Neuronal stem cell (in vitro differentiated cells): ENCODE measurements at regions not wholly inside any gene's neighbourhood (a gene's known extent, or its start where the extent isn't known, plus 50 kb on each side); places are given as distances from the start of the nearest gene placed in this dataset.

Experiments
- DNase-seq: peaks from one replicate; pipeline ENCODE4 v3.0.0-alpha.2; 2013; ENCODE audit warnings: low spot score
- H2AFZ ChIP-seq: one replicate; pipeline ENCODE4 v1.6.1; 2013; ENCODE audit warnings: mild to moderate bottlenecking, low read length, inconsistent platforms
- H2AK5ac ChIP-seq: 2 replicates; pipeline ENCODE4 v1.6.1; 2013; ENCODE audit warnings: low read depth, mild to moderate bottlenecking, inconsistent platforms, low read length, moderate library complexity, mixed read lengths
- H2BK120ac ChIP-seq: 2 replicates; pipeline ENCODE4 v1.6.1; 2013; ENCODE audit warnings: low read depth, mild to moderate bottlenecking, inconsistent platforms, low read length, moderate library complexity, mixed read lengths
- H2BK12ac ChIP-seq: one replicate; pipeline ENCODE4 v1.6.1; 2013; ENCODE audit warnings: low read length, inconsistent platforms
- H2BK15ac ChIP-seq: 2 replicates; pipeline ENCODE4 v1.6.1; 2013; ENCODE audit warnings: mild to moderate bottlenecking, low read length, inconsistent platforms, mixed read lengths
- H2BK5ac ChIP-seq: one replicate; pipeline ENCODE4 v1.6.1; 2013; ENCODE audit warnings: inconsistent platforms, mild to moderate bottlenecking, low read length, moderate library complexity
- H3K14ac ChIP-seq: one replicate; pipeline ENCODE4 v1.6.1; 2013; ENCODE audit warnings: low read length, inconsistent platforms
- H3K18ac ChIP-seq: 2 replicates; pipeline ENCODE4 v1.6.1; 2013; ENCODE audit warnings: low read length, inconsistent platforms
- H3K23ac ChIP-seq: 2 replicates; pipeline ENCODE4 v1.6.1; 2013; ENCODE audit warnings: low read depth, mild to moderate bottlenecking, mixed read lengths, low read length, inconsistent platforms; ENCODE audit not compliant: poor library complexity
- H3K27ac ChIP-seq: replicated peaks from 3 replicates; pipeline ENCODE4 v1.5.1; 2013; ENCODE audit warnings: low read length, inconsistent platforms
- H3K27me3 ChIP-seq, 3 experiments: 2 replicates each; pipeline ENCODE4 v1.6.1; 2013; ENCODE audit warnings: low read length in 3 of 3, mild to moderate bottlenecking in 2 of 3, inconsistent platforms in 1 of 3, low read depth in 1 of 3, mixed read lengths in 1 of 3, moderate library complexity in 1 of 3; ENCODE audit not compliant: control insufficient read depth in 3 of 3, insufficient read depth in 3 of 3
- H3K36me3 ChIP-seq, 2 donors: replicated peaks in 1 of 2; 2 replicates each; pipeline ENCODE4 v1.6.1; 2013; ENCODE audit warnings: low read length in 2 of 2; ENCODE audit not compliant: control insufficient read depth in 2 of 2, insufficient read depth in 2 of 2
- H3K4ac ChIP-seq: 2 replicates; pipeline ENCODE4 v1.6.1; 2013; ENCODE audit warnings: inconsistent platforms, mild to moderate bottlenecking, low read length, moderate library complexity
- H3K4me1 ChIP-seq, 2 donors: 1 replicate in 1 of 2; 2 replicates in 1 of 2; pipeline ENCODE4 v1.6.1; 2013; ENCODE audit warnings: low read length in 2 of 2, low read depth in 1 of 2; ENCODE audit not compliant: control insufficient read depth in 2 of 2, insufficient read depth in 1 of 2
- H3K4me2 ChIP-seq: one replicate; pipeline ENCODE4 v1.6.1; 2013; ENCODE audit warnings: mild to moderate bottlenecking, low read length, inconsistent platforms; ENCODE audit not compliant: insufficient read depth, poor library complexity, severe bottlenecking
- H3K4me3 ChIP-seq, 2 donors: 2 replicates each; pipeline ENCODE4 v1.5.1; 2013; ENCODE audit warnings: low read length in 2 of 2, mild to moderate bottlenecking in 2 of 2, inconsistent platforms in 1 of 2, moderate library complexity in 1 of 2
- H3K79me1 ChIP-seq: one replicate; pipeline ENCODE4 v1.6.1; 2013; ENCODE audit warnings: low read depth, mild to moderate bottlenecking, inconsistent platforms, low read length, moderate library complexity
- H3K9ac ChIP-seq: one replicate; pipeline ENCODE4 v1.6.1; 2013; ENCODE audit warnings: mild to moderate bottlenecking, low read depth, low read length, inconsistent platforms; ENCODE audit not compliant: poor library complexity
- H3K9me3 ChIP-seq, 2 donors: replicated peaks in 1 of 2; 2 replicates each; pipeline versions ENCODE3 to v1.6.1; 2013; ENCODE audit warnings: low read length in 2 of 2, mild to moderate bottlenecking in 2 of 2, inconsistent platforms in 1 of 2, low read depth in 1 of 2, mixed read lengths in 1 of 2, moderate library complexity in 1 of 2; ENCODE audit not compliant: control insufficient read depth in 2 of 2, insufficient read depth in 1 of 2
- H4K8ac ChIP-seq: one replicate; pipeline ENCODE4 v1.6.1; 2013; ENCODE audit warnings: low read depth, mild to moderate bottlenecking, inconsistent platforms, low read length, moderate library complexity
- H4K91ac ChIP-seq: one replicate; pipeline ENCODE4 v1.6.1; 2013; ENCODE audit warnings: low read length, low read depth, mild to moderate bottlenecking, inconsistent platforms; ENCODE audit not compliant: poor library complexity
- WGBS, 2 donors: extraction: QIAGEN DNeasy Blood & Tissue Kit; methylation state at CpG; one replicate each; pipeline ENCODE4 v1.1.7; 2013; ENCODE audit warnings: missing lambda C conversion rate in 2 of 2, mixed read lengths in 1 of 2; ENCODE audit not compliant: insufficient read length in 2 of 2, insufficient replicate concordance in 1 of 2; ENCODE audit errors: extremely low coverage in 2 of 2; 5-methylcytosine and 5-hydroxymethylcytosine counted together

DNA sequence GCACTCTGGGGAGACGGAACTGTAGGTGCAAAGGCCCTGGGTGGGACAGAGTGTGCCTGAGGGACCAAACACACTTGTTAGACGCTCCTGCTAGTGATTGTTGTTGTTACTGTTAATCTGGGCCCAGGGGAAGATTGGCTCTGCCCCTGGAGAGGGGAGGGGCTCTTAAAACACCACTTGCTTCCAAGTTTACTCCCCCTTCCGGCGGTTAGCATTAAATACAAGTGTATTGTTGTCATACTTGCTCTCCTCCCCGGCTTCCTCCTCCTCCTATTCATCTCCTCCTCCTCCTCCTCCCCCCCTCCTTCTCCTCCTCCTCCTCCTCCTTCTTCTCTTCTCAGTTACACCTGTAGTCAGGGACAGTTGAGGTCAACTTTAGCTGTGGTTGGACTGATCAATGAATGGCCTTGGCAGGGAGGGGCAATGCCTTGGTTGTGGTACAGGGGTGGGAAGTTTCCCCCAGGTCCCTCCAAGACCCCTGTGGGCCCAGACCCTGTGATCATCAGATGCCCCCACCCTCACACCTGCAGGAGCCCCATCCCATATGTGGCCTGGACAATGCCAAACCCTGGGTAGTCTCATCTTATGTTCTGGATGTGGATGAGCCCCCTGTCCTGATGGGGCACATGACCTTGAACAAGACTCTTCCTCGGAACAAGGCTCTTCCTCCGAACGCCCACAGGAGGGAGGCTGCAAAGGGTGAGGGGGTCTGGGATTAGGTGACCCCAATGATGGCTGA lies 217.3 kb downstream of the PTPRU start:
- no peak overlapping the region for H3K4me2 ChIP-seq
- no peak overlapping the region for H3K14ac ChIP-seq
- no peak overlapping the region for H3K9ac ChIP-seq
- no peaks in the 10 kb centered on the region for H3K36me3 ChIP-seq
- H4K91ac ChIP-seq, result no peak overlapping the region
- no peaks in the 10 kb centered on the region for H3K79me1 ChIP-seq
- peaks cover 0 to 16% of the 10 kb centered on the region in 2 donors for H3K4me1 ChIP-seq
- peak overlapping the region; percentile 73 for H2AK5ac ChIP-seq
- no peak overlapping the region for H2BK15ac ChIP-seq
- H2BK5ac ChIP-seq, result no peak overlapping the region
- H3K4me3 ChIP-seq, result no peak overlapping the region
- H3K27me3 ChIP-seq, result peaks cover 0 to 4% (median 0%) of the 10 kb centered on the region in 3 experiments
- no peaks in the 10 kb centered on the region for H3K9me3 ChIP-seq
- no peak overlapping the region for H3K4ac ChIP-seq
- no peak overlapping the region for H3K23ac ChIP-seq
- peak; percentile 42 for DNase-seq
- H4K8ac ChIP-seq, result no peak overlapping the region
- no peak overlapping the region for H3K27ac ChIP-seq
- no CpG with 5 or more reads among the region's 8 CpGs for WGBS, 2 donors
- H3K18ac ChIP-seq, result no peak overlapping the region
- H2AFZ ChIP-seq, result no peak overlapping the region
- H2BK120ac ChIP-seq, result no peak overlapping the region
- H2BK12ac ChIP-seq, result no peak overlapping the region

- no peak overlapping the region for H3K23ac ChIP-seq
- no peaks in the 10 kb centered on the region for H3K79me1 ChIP-seq
- WGBS, 2 donors, result no CpG with 5 or more reads among the region's 10 CpGs
- peak overlapping the region; percentile 50 for H3K18ac ChIP-seq
- no peaks in the 10 kb centered on the region for H3K9me3 ChIP-seq
- H3K4me2 ChIP-seq, result no peak overlapping the region
- H2BK5ac ChIP-seq, result no peak overlapping the region
- peak overlapping the region; percentile 46 for H2BK15ac ChIP-seq
- H3K4me3 ChIP-seq, result no peak overlapping the region
- peak overlapping the region; percentile 15 for H3K27ac ChIP-seq
- no peak overlapping the region for H3K14ac ChIP-seq
- H3K4me1 ChIP-seq, result peaks cover 0 to 16% of the 10 kb centered on the region in 2 donors
- no peak overlapping the region for H3K9ac ChIP-seq
- no peaks in the 10 kb centered on the region for H3K36me3 ChIP-seq
- no peak overlapping the region for H4K8ac ChIP-seq
- no peak overlapping the region for H4K91ac ChIP-seq
- no peak overlapping the region for H2AFZ ChIP-seq
- no peak overlapping the region for H3K4ac ChIP-seq
- peaks cover 0 to 4% (median 0%) of the 10 kb centered on the region in 3 experiments for H3K27me3 ChIP-seq
- H2AK5ac ChIP-seq, result peak overlapping the region; percentile 46
- H2BK120ac ChIP-seq, result peak overlapping the region; percentile 6
- H2BK12ac ChIP-seq, result no peak overlapping the region
- no peak for DNase-seq
Observed at GRCh38 chr1:29452463-29453230, 216.3 kb downstream of the PTPRU start.

GRCh38 chr1:29451368-29451892 lies 215.1 kb downstream of the PTPRU start:
- Histone ChIP-seq H3K9me3 (no peaks in the 10 kb centered on the region), H3K23ac (no peak overlapping the region), H2BK15ac (no peak overlapping the region), H3K4me1 (peaks cover 0 to 16% of the 10 kb centered on the region in 2 donors), H3K4ac (no peak overlapping the region), H3K79me1 (no peaks in the 10 kb centered on the region), H3K14ac (no peak overlapping the region), H3K27me3 (peaks cover 0 to 4% (median 0%) of the 10 kb centered on the region in 3 experiments), H2AK5ac (no peak overlapping the region), H2BK12ac (no peak overlapping the region), H2BK120ac (no peak overlapping the region), H3K9ac (no peak overlapping the region), H4K91ac (no peak overlapping the region), H2AFZ (no peak overlapping the region), H3K36me3 (no peaks in the 10 kb centered on the region), H3K4me3 (no peak overlapping the region), H3K4me2 (no peak overlapping the region), H4K8ac (no peak overlapping the region), H2BK5ac (no peak overlapping the region), H3K18ac (no peak overlapping the region), H3K27ac (no peak overlapping the region)
- no CpG with 5 or more reads among the region's 16 CpGs for WGBS, 2 donors
- no peak for DNase-seq

DNA sequence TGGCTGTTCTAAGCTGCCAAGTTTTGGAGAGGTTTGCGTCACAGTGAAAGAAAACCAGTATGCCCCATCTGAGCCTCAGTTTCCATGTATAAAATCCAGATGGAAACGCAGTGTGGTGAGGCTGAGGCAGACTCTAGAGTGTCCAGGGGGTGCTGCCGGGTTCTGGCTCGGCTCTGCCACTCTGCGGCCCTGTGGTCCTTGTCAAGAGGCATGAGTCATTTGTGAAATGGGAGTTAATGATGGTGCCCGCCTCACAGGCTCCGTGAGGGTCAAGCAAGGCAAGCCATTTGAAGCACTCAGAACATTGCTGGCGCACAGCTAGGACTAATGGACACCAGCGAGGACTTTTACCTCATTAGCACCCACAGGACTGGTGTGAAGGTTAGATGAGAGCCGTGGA lies 214.3 kb downstream of the PTPRU start:
- H4K91ac ChIP-seq, result no peak overlapping the region
- peaks cover 0 to 16% of the 10 kb centered on the region in 2 donors for H3K4me1 ChIP-seq
- WGBS, 2 donors, result no CpG with 5 or more reads among the region's 10 CpGs
- no peak overlapping the region for H3K4me2 ChIP-seq
- no peak overlapping the region for H2BK12ac ChIP-seq
- H2AFZ ChIP-seq, result no peak overlapping the region
- H3K4me3 ChIP-seq, result no peak overlapping the region
- no peaks in the 10 kb centered on the region for H3K36me3 ChIP-seq
- DNase-seq, result no peak
- no peak overlapping the region for H2BK5ac ChIP-seq
- H4K8ac ChIP-seq, result no peak overlapping the region
- H3K27ac ChIP-seq, result no peak overlapping the region
- H3K79me1 ChIP-seq, result no peaks in the 10 kb centered on the region
- no peak overlapping the region for H2AK5ac ChIP-seq
- H3K23ac ChIP-seq, result no peak overlapping the region
- no peak overlapping the region for H3K4ac ChIP-seq
- no peak overlapping the region for H3K18ac ChIP-seq
- peaks cover 0 to 4% (median 0%) of the 10 kb centered on the region in 3 experiments for H3K27me3 ChIP-seq
- H2BK120ac ChIP-seq, result no peak overlapping the region
- no peak overlapping the region for H2BK15ac ChIP-seq
- H3K14ac ChIP-seq, result no peak overlapping the region
- no peak overlapping the region for H3K9ac ChIP-seq
- H3K9me3 ChIP-seq, result no peaks in the 10 kb centered on the region
